OCI-LY7 (cell line): ENCODE measurements at regions not wholly inside any gene's neighbourhood (a gene's known extent, or its start where the extent isn't known, plus 50 kb on each side); places are given as distances from the start of the nearest gene placed in this dataset.

Experiments
- BruUV-seq: library from RNA; stranded (reverse); fragments of 400-500 nt; replicated peaks from 2 replicates; lab custom pipeline; 2021; lab: Mats Ljungman, UMichigan
- CTCF ChIA-PET: fragments of 300-600 bp; sonication (Branson Sonifier 250); formaldehyde crosslinking; loops from one replicate; lab custom pipeline; 2022; ENCODE audit warnings: antibody characterized with exemption; ENCODE audit not compliant: unreplicated experiment; lab: Charles Lee
- POLR2A ChIA-PET: fragments of 300-600 bp; sonication (Branson Sonifier 250); formaldehyde crosslinking; loops from one replicate; lab custom pipeline; 2022; ENCODE audit warnings: antibody characterized with exemption; lab: Charles Lee
- DNase-seq: peaks from one replicate; pipeline ENCODE4 v3.0.0-alpha.2; 2015; ENCODE audit warnings: low spot score
- H2AFZ ChIP-seq: fragments of 200-600 bp; sonication (generic), shearing (Covaris generic); 2 replicates; pipeline ENCODE4 v1.6.1; 2014; ENCODE audit warnings: mild to moderate bottlenecking, antibody characterized with exemption, low read length, moderate library complexity
- H3K27ac ChIP-seq: fragments of 200-600 bp; sonication (generic); 2 replicates; pipeline ENCODE4 v1.5.1; 2014; ENCODE audit warnings: mixed run types, low read depth, mild to moderate bottlenecking, moderate library complexity, low read length, inconsistent platforms; ENCODE audit not compliant: poor library complexity, severe bottlenecking
- H3K36me3 ChIP-seq: fragments of 200-600 bp; sonication (generic); 2 replicates; pipeline ENCODE4 v1.6.1; 2014; ENCODE audit warnings: mild to moderate bottlenecking, antibody characterized with exemption, low read length, moderate library complexity, mixed read lengths; ENCODE audit not compliant: insufficient read depth
- H3K4me1 ChIP-seq: fragments of 200-600 bp; sonication (generic); 2 replicates; pipeline ENCODE4 v1.5.1; 2014; ENCODE audit warnings: mild to moderate bottlenecking, low read length; ENCODE audit not compliant: insufficient read depth, poor library complexity, severe bottlenecking
- H3K4me2 ChIP-seq: fragments of 200-600 bp; sonication (generic); 2 replicates; pipeline ENCODE4 v1.6.1; 2014; ENCODE audit warnings: mild to moderate bottlenecking, low read length
- H3K4me3 ChIP-seq: fragments of 200-600 bp; sonication (generic); 2 replicates; pipeline ENCODE4 v1.5.1; 2014; ENCODE audit warnings: mild to moderate bottlenecking, low read depth, low read length; ENCODE audit not compliant: poor library complexity, severe bottlenecking
- H3K79me2 ChIP-seq: fragments of 200-600 bp; sonication (generic); 2 replicates; pipeline ENCODE4 v1.6.1; 2016; ENCODE audit warnings: low read depth, mild to moderate bottlenecking, low read length, moderate library complexity, mixed read lengths; ENCODE audit not compliant: insufficient read depth
- H3K9me2 ChIP-seq: fragments of 200-600 bp; sonication (generic); 2 replicates; pipeline ENCODE4 v1.6.1; 2016; ENCODE audit warnings: mild to moderate bottlenecking, low read length, mixed read lengths; ENCODE audit not compliant: insufficient read depth
- H3K9me3 ChIP-seq: fragments of 200-600 bp; sonication (generic); 2 replicates; pipeline ENCODE4 v1.6.1; 2014; ENCODE audit warnings: mild to moderate bottlenecking, mixed run types, low read length, mixed read lengths
- H4K20me1 ChIP-seq: fragments of 200-600 bp; sonication (generic); 2 replicates; pipeline ENCODE4 v1.6.1; 2014; ENCODE audit warnings: mild to moderate bottlenecking, antibody characterized with exemption, low read length, moderate library complexity, mixed read lengths; ENCODE audit not compliant: insufficient read depth
- CTCF ChIP-seq: fragments of 200-600 bp; sonication (generic); conservative IDR thresholded peaks from 2 replicates; pipeline ENCODE4 v1.5.1; 2014; ENCODE audit warnings: mild to moderate bottlenecking, antibody characterized with exemption, low read length, moderate library complexity, mixed read lengths
- EZH2phosphoT487 ChIP-seq: fragments of 200-600 bp; sonication (generic); IDR thresholded peaks from 2 replicates; pipeline ENCODE4 v1.6.1; 2018; ENCODE audit warnings: low read depth, borderline replicate concordance, mild to moderate bottlenecking, mixed run types, antibody characterized with exemption, low read length, moderate library complexity, mixed read lengths
- intact Hi-C: fragments of 100-400 bp; cut with micrococcal nuclease; formaldehyde crosslinking; loops from one replicate; pipeline ENCODE4 v1.10.0; 2022; ENCODE audit not compliant: unreplicated experiment

GRCh38 chr6:113649276-113649675 is 207.9 kb upstream of the MARCKS start:
- H3K4me2 ChIP-seq, result peak overlapping the region; percentile 42
- no peak overlapping the region for H3K27ac ChIP-seq
- H3K4me3 ChIP-seq, result no peak overlapping the region
- H4K20me1 ChIP-seq, result no peaks in the 10 kb centered on the region
- H3K4me1 ChIP-seq, result peaks cover 64% of the 10 kb centered on the region
- ChIA-PET POLR2A (no interaction called here), CTCF (no interaction called here)
- no peak for TF ChIP-seq EZH2phosphoT487
- H3K9me2 ChIP-seq, result no peaks in the 10 kb centered on the region
- peak overlapping the region; percentile 79 for H2AFZ ChIP-seq
- H3K9me3 ChIP-seq, result no peaks in the 10 kb centered on the region
- no TSS peak for BruUV-seq
- DNase-seq, result no peak
- intact Hi-C loops, result no loop called here
- H3K79me2 ChIP-seq, result no peaks in the 10 kb centered on the region
- H3K36me3 ChIP-seq, result no peaks in the 10 kb centered on the region

GRCh38 chr6:113649880-113650609 is 207.1 kb upstream of the MARCKS start:
- Histone ChIP-seq H2AFZ (peak overlapping the region; percentile 79), H3K4me2 (peak overlapping the region; percentile 42), H3K27ac (no peak overlapping the region), H3K4me1 (peaks cover 58% of the 10 kb centered on the region), H3K36me3 (no peaks in the 10 kb centered on the region), H3K79me2 (no peaks in the 10 kb centered on the region), H3K9me3 (no peaks in the 10 kb centered on the region), H4K20me1 (no peaks in the 10 kb centered on the region), H3K4me3 (no peak overlapping the region), H3K9me2 (no peaks in the 10 kb centered on the region)
- intact Hi-C loops, result no loop called here
- CTCF ChIA-PET, result no interaction called here
- DNase-seq, result no peak
- no TSS peak for BruUV-seq
- POLR2A ChIA-PET, result interaction anchor here (0.7 to 1.3 kb wide), 5 partner anchors 8 to 64 kb away, joined by 3 to 6 read pairs (median 3); no protein-coding TSS in a partner anchor
- no peak for TF ChIP-seq CTCF
- no peak for TF ChIP-seq EZH2phosphoT487

- H3K4me3 ChIP-seq, result no peak overlapping the region
- no peaks in the 10 kb centered on the region for H3K9me2 ChIP-seq
- peak overlapping the region; percentile 79 for H2AFZ ChIP-seq
- H3K4me2 ChIP-seq, result no peak overlapping the region
- no peaks in the 10 kb centered on the region for H3K9me3 ChIP-seq
- no peak overlapping the region for H3K27ac ChIP-seq
- H3K4me1 ChIP-seq, result peaks cover 55% of the 10 kb centered on the region
- intact Hi-C loops, result no loop called here
- no peak for DNase-seq
- no TSS peak for BruUV-seq
- TF ChIP-seq CTCF (no peak), EZH2phosphoT487 (no peak)
- H3K36me3 ChIP-seq, result no peaks in the 10 kb centered on the region
- H3K79me2 ChIP-seq, result no peaks in the 10 kb centered on the region
- no peaks in the 10 kb centered on the region for H4K20me1 ChIP-seq
- POLR2A ChIA-PET, result interaction anchor here (0.6 to 1.5 kb wide), 8 partner anchors 8 to 64 kb away, joined by 3 to 6 read pairs (median 3); no protein-coding TSS in a partner anchor
- CTCF ChIA-PET, result no interaction called here
Measured at GRCh38 chr6:113650610-113650979, 206.6 kb upstream of the MARCKS start.
